Suprapubic skin (tissue), 4 donors: ENCODE measurements at regions not wholly inside any gene's neighbourhood (a gene's known extent, or its start where the extent isn't known, plus 50 kb on each side); places are given as distances from the start of the nearest gene placed in this dataset.

Experiments
- CTCF ChIP-seq, 2 donors: fragments of 200-600 bp in 1 of 2; fragments of 450-650 bp in 1 of 2; sonication (generic) in 1 of 2; IDR thresholded peaks; one replicate each; pipeline ENCODE4 v1.5.1; 2016 to 2019; ENCODE audit warnings: antibody characterized with exemption in 2 of 2, mild to moderate bottlenecking in 1 of 2, moderate library complexity in 1 of 2
- EP300 ChIP-seq: sonication (generic); formaldehyde crosslinking; IDR thresholded peaks from one replicate; pipeline ENCODE4 v1.6.1; 2017; ENCODE audit warnings: antibody characterized with exemption
- POLR2A ChIP-seq, 2 donors: fragments of 450-650 bp; IDR thresholded peaks; one replicate each; pipeline ENCODE4 v1.6.1; 2017; ENCODE audit warnings: antibody characterized with exemption in 2 of 2, mild to moderate bottlenecking in 2 of 2, moderate library complexity in 2 of 2
- POLR2AphosphoS5 ChIP-seq, 3 donors: sonication (generic); formaldehyde crosslinking; IDR thresholded peaks; one replicate each; pipeline ENCODE4 v1.6.1; 2017; ENCODE audit warnings: antibody characterized with exemption in 3 of 3

GRCh38 chr6:3902871-3903648 is 53.9 kb downstream of the FAM50B start:
- TF ChIP-seq CTCF (IDR thresholded peaks at IDR 0.05) (no peak), EP300 (no peak), POLR2AphosphoS5 (IDR thresholded peaks at IDR 0.05) (no peak), POLR2A (IDR thresholded peaks at IDR 0.05) (no peak)
